Neuron (in vitro differentiated cells): ENCODE measurements at regions not wholly inside any gene's neighbourhood (a gene's known extent, or its start where the extent isn't known, plus 50 kb on each side); places are given as distances from the start of the nearest gene placed in this dataset.

ENCODE experiments used
- H2AFZ ChIP-seq: one replicate; pipeline ENCODE4 v1.6.1; 2013; ENCODE audit warnings: low read depth, mild to moderate bottlenecking, inconsistent platforms, low read length, moderate library complexity
- H3K27me3 ChIP-seq: one replicate; pipeline ENCODE4 v1.6.1; 2013; ENCODE audit warnings: low read length; ENCODE audit not compliant: insufficient read depth
- H3K36me3 ChIP-seq: one replicate; pipeline ENCODE4 v1.6.1; 2013; ENCODE audit warnings: low read length; ENCODE audit not compliant: insufficient read depth
- H3K4me1 ChIP-seq: one replicate; pipeline ENCODE4 v1.6.1; 2013; ENCODE audit warnings: low read length; ENCODE audit not compliant: insufficient read depth
- H3K4me3 ChIP-seq: 2 replicates; pipeline ENCODE4 v1.5.1; 2013; ENCODE audit warnings: mild to moderate bottlenecking, low read length, moderate library complexity
- H3K9me3 ChIP-seq: one replicate; pipeline ENCODE4 v1.6.1; 2013; ENCODE audit warnings: low read length

- peaks cover 16% of the 10 kb centered on the region for H3K4me1 ChIP-seq
- no peaks in the 10 kb centered on the region for H3K9me3 ChIP-seq
- no peak overlapping the region for H3K4me3 ChIP-seq
- no peaks in the 10 kb centered on the region for H3K36me3 ChIP-seq
- no peaks in the 10 kb centered on the region for H3K27me3 ChIP-seq
- no peak overlapping the region for H2AFZ ChIP-seq
These were observed 955.7 kb downstream of the TUSC7 start for GRCh38 chr3:117665296-117665695.

DNA sequence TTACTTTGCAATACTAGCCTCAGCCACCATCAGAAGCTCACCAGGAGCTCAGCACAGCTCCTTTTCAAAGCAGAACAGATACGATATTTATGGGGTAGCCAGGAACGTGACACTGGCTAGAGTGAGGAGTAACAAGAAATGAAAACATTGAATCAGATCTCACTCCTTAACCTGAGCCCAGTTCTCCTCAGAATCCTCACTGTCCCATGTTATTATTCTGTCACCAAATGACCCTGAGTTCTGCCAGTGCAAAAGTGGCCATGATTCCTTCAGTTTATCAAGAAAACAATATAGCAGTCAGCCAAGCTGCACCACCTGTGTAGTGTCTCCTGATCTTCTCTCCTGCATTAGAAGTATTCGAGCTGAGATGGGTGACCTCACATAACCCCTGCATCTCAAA is 956.7 kb downstream of the TUSC7 start:
- Histone ChIP-seq H3K4me1 (peaks cover 15% of the 10 kb centered on the region), H3K27me3 (no peaks in the 10 kb centered on the region), H3K36me3 (no peaks in the 10 kb centered on the region), H2AFZ (no peak overlapping the region), H3K9me3 (no peaks in the 10 kb centered on the region), H3K4me3 (no peak overlapping the region)

- H3K9me3 ChIP-seq = no peaks in the 10 kb centered on the region
- no peaks in the 10 kb centered on the region for H3K27me3 ChIP-seq
- no peak overlapping the region for H3K4me3 ChIP-seq
- H3K36me3 ChIP-seq = no peaks in the 10 kb centered on the region
- H2AFZ ChIP-seq = no peak overlapping the region
- H3K4me1 ChIP-seq = peaks cover 19% of the 10 kb centered on the region
These were observed 957.2 kb downstream of the TUSC7 start for GRCh38 chr3:117666812-117667211.

DNA sequence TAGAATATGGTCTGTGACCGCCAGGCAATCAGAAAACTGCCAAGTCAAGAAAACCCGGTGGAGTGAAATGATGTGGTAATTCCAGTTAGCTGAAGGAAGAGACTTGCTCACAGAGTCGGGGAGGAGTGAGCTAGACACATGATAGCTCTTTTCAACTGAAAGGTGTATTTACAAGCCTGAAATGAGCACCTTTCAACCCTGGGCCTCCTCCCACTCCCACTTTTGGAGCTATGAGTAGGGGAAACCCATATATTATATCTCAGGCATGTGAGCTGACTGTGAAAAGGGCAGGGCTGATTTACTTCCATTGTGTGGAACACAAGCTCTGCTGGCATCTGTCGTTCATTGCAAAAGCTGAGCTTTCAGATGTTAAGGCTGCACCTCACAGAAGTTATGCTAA is 960.2 kb downstream of the TUSC7 start:
- Histone ChIP-seq H2AFZ (no peak overlapping the region), H3K36me3 (no peaks in the 10 kb centered on the region), H3K9me3 (no peaks in the 10 kb centered on the region)

GRCh38 chr3:117671722-117672318 is 962.2 kb downstream of the TUSC7 start:
- H2AFZ ChIP-seq = no peak overlapping the region
- no peaks in the 10 kb centered on the region for H3K9me3 ChIP-seq
- no peaks in the 10 kb centered on the region for H3K36me3 ChIP-seq
- H3K4me3 ChIP-seq = no peak overlapping the region
- peaks cover 19% of the 10 kb centered on the region for H3K4me1 ChIP-seq
- H3K27me3 ChIP-seq = no peaks in the 10 kb centered on the region

More for the DNA sequence above, 960.2 kb downstream of the TUSC7 start:
- peaks cover 19% of the 10 kb centered on the region for H3K4me1 ChIP-seq
- no peak overlapping the region for H3K4me3 ChIP-seq
- no peaks in the 10 kb centered on the region for H3K27me3 ChIP-seq

GRCh38 chr3:117674321-117674720 is 964.7 kb downstream of the TUSC7 start:
- H3K4me1 ChIP-seq = peaks cover 14% of the 10 kb centered on the region
- H3K9me3 ChIP-seq = no peaks in the 10 kb centered on the region
- no peak overlapping the region for H2AFZ ChIP-seq
- no peaks in the 10 kb centered on the region for H3K36me3 ChIP-seq
- H3K4me3 ChIP-seq = no peak overlapping the region
- no peaks in the 10 kb centered on the region for H3K27me3 ChIP-seq

DNA sequence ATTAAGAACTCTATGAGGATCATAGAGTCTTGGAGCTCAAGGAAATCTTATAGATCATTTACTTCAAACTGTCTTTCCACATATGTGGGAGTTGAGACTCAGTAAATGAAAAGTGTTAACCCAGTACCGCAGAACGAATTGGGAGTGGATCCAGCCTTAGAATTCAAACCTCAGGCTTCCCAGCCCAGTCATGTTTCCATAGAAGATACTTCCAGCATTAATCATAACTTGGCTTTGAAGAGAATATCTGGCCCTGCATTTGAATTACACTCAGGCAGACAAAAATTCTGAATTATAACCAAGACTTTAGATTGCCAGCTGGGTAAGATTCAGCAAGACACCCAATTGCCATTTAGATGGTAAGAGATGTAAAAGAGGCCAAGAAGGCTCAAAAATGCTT is 972.0 kb downstream of the TUSC7 start:
- Histone ChIP-seq H3K4me3 (no peak overlapping the region), H3K9me3 (no peaks in the 10 kb centered on the region), H3K27me3 (no peaks in the 10 kb centered on the region), H3K36me3 (no peaks in the 10 kb centered on the region), H2AFZ (no peak overlapping the region), H3K4me1 (peaks cover 2% of the 10 kb centered on the region)

DNA sequence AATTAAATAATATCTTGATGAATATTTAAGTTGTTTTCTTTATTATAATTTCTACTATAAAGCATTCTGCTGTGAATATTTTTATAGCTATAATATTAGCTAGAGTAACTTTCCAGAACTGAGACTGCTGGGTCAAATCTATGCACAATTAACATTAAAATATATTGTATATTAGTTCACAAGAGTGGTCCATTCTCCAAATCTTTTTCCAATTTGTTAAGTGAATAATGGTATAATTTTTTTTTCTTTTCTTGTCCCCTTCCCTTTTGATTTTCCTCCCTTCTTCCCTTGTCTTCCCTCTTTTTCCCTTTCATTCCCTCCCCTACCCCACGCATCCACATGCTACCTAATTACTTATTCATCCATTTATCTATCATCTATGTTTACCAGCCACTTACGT is 977.5 kb downstream of the TUSC7 start:
- Histone ChIP-seq H2AFZ (no peak overlapping the region), H3K4me3 (no peak overlapping the region)

DNA sequence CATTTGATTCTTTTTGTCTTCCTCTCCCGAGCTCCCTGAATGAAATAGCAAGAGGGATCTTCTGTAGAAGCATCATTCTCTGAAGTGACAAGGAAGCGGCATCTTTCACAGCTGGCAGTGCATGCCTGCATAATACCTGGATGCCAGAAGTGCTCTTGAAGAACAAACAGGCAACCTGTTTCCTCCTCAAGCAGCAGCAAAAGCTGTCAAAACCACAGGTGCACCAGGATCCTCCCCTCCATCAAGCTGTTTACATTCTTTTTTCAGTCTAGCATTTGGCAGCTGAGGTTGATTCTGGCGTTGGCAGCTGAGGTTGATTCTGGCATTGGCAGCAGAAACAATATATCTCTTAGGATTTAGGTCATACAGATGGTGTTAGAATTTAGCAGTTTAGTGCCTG is 979.0 kb downstream of the TUSC7 start:
- Histone ChIP-seq H2AFZ (no peak overlapping the region), H3K36me3 (no peaks in the 10 kb centered on the region), H3K9me3 (no peaks in the 10 kb centered on the region), H3K4me3 (no peak overlapping the region), H3K27me3 (no peaks in the 10 kb centered on the region), H3K4me1 (peaks cover 5% of the 10 kb centered on the region)

More for the DNA sequence above, 977.5 kb downstream of the TUSC7 start:
- H3K4me1 ChIP-seq = peaks cover 7% of the 10 kb centered on the region
- H3K36me3 ChIP-seq = no peaks in the 10 kb centered on the region
- H3K27me3 ChIP-seq = no peaks in the 10 kb centered on the region
- no peaks in the 10 kb centered on the region for H3K9me3 ChIP-seq

- Histone ChIP-seq H3K36me3 (no peaks in the 10 kb centered on the region), H3K27me3 (no peaks in the 10 kb centered on the region), H3K9me3 (no peaks in the 10 kb centered on the region), H3K4me3 (no peak overlapping the region), H2AFZ (no peak overlapping the region), H3K4me1 (peaks cover 5% of the 10 kb centered on the region)
These were observed 981.9 kb downstream of the TUSC7 start for GRCh38 chr3:117691526-117691925.

- Histone ChIP-seq H3K36me3 (no peaks in the 10 kb centered on the region), H3K4me3 (no peak overlapping the region), H3K27me3 (no peaks in the 10 kb centered on the region), H3K9me3 (no peaks in the 10 kb centered on the region), H2AFZ (no peak overlapping the region), H3K4me1 (peaks cover 5% of the 10 kb centered on the region)
These were observed 982.9 kb downstream of the TUSC7 start for GRCh38 chr3:117692416-117692995.

DNA sequence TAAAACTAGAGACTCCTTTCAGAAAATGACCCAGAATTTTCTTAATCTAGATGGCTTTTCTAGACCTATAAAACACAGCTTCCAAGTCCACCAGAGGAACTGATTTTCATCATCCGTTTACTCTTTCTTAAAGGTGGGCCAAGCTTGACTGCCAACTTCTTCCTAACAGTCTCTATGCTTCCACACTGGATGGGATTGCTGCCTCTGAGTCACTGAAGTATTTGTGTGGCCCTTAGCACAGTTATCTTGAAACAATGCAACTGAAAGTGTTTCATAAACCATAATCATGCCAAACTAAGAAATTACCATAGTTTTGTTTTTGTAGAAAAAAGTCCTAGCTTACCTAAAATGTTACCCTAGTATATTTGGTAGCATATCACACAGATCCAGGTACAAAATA is 985.7 kb downstream of the TUSC7 start:
- H3K4me3 ChIP-seq = no peak overlapping the region
- peaks cover 8% of the 10 kb centered on the region for H3K4me1 ChIP-seq
- no peak overlapping the region for H2AFZ ChIP-seq
- no peaks in the 10 kb centered on the region for H3K27me3 ChIP-seq
- H3K9me3 ChIP-seq = no peaks in the 10 kb centered on the region
- no peaks in the 10 kb centered on the region for H3K36me3 ChIP-seq

DNA sequence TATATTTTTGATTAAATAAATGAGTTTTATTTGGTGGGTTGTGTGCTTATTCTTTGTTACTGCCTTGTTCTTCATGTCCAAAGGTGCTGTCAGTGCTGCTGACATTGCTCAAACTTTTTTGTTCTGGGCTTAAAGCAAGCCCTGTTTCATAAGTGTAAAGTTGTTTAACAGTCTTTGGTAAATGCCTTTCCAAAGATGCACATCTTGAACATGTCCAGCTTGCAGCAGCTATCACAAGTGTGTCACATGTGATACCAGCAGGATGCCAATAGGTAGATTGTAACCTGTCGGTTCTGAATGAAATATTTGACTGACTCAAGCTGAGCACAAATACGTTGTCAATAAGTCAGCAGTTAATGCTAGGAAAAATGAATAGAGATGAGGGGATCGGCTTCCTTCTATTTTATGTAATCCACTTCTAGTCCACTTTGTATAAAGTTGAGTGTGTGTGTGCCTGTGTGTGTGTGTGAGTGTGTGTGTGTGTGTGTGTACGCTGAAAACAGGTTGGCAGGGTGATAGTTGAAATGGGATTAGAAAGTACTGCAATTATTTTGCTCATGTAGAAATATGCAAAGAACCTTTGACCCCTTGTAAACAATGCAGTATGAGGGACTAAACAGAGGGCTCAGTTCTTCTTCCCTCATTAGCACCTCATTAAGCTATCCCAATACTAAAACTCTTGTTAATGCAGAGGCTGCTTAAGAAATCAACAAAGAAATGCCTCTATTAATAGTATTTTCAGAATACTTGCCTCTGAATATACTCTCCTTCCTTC is 986.5 kb downstream of the TUSC7 start:
- no peaks in the 10 kb centered on the region for H3K36me3 ChIP-seq
- H3K4me1 ChIP-seq = peaks cover 16% of the 10 kb centered on the region
- no peaks in the 10 kb centered on the region for H3K9me3 ChIP-seq
- H2AFZ ChIP-seq = no peak overlapping the region
- no peaks in the 10 kb centered on the region for H3K27me3 ChIP-seq
- H3K4me3 ChIP-seq = no peak overlapping the region
